ENCODE measurements at regions not wholly inside any gene's neighbourhood (a gene's known extent, or its start where the extent isn't known, plus 50 kb on each side); places are given as distances from the start of the nearest gene placed in this dataset.

DNA sequence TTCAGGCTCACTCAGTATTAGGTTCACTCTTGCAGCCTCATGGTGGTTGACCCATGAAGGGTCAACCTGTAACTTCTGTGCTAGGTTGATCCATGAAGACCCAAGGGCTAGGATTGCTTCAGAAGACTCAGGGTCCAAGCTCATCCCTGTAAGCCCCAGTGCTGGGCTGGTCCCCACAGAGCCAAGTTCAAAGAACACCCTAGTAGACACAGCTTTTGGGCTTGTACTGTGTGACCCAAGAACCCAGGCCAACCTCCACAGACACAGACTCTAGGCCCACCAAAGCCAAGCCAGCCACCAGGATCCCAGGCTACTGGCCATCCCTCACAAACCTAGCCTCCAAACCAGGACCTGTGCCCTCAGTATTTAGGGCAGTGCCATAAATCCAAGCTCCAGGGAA, 1020.6 kb downstream of the SLC16A7 start:
- no peaks in the 10 kb centered on the region for H3K27me3 ChIP-seq
- H3K4me1 ChIP-seq (ENCODE audit: control insufficient read depth in 1 of 2, insufficient read depth in 1 of 2, low read depth in 1 of 2, low read length in 1 of 2) = no peaks in the 10 kb centered on the region
- H3K27ac ChIP-seq = no peak overlapping the region
- TF ChIP-seq, protein P1, sequence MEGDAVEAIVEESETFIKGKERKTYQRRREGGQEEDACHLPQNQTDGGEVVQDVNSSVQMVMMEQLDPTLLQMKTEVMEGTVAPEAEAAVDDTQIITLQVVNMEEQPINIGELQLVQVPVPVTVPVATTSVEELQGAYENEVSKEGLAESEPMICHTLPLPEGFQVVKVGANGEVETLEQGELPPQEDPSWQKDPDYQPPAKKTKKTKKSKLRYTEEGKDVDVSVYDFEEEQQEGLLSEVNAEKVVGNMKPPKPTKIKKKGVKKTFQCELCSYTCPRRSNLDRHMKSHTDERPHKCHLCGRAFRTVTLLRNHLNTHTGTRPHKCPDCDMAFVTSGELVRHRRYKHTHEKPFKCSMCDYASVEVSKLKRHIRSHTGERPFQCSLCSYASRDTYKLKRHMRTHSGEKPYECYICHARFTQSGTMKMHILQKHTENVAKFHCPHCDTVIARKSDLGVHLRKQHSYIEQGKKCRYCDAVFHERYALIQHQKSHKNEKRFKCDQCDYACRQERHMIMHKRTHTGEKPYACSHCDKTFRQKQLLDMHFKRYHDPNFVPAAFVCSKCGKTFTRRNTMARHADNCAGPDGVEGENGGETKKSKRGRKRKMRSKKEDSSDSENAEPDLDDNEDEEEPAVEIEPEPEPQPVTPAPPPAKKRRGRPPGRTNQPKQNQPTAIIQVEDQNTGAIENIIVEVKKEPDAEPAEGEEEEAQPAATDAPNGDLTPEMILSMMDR (IDR thresholded peaks at IDR 0.05) = no peak
- no peaks in the 10 kb centered on the region for H3K36me3 ChIP-seq
- H3K4me3 ChIP-seq (ENCODE audit: low read depth in 1 of 2, low read length in 1 of 2) = no peak overlapping the region
- H3K9me3 ChIP-seq = peaks cover 3% of the 10 kb centered on the region

DNA sequence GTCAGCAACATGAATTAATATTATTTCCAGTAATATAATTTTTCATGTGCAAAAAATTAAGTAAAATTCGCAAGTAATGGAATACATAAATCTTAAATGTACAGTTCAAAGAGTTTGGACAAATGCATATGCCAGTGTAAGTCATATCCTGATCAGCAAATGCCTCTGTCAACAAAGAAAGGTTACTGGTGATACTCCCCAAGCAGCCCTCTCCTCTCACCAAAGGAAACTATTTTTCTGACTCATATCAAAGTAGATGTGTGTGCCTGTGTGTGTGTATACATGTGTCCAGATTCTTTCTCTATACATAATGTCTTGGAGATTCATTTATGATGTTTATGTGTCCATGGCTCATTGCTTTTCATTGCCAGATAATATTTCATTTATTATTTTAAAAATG, 1035.0 kb downstream of the SLC16A7 start:
- TF ChIP-seq, protein P1 (IDR thresholded peaks at IDR 0.05) = no peak
- no peak overlapping the region for H3K4me3 ChIP-seq (ENCODE audit: low read depth in 1 of 2, low read length in 1 of 2)
- no peaks in the 10 kb centered on the region for H3K27me3 ChIP-seq
- H3K4me1 ChIP-seq (ENCODE audit: control insufficient read depth in 1 of 2, insufficient read depth in 1 of 2, low read depth in 1 of 2, low read length in 1 of 2) = no peaks in the 10 kb centered on the region
- H3K27ac ChIP-seq = no peak overlapping the region
- H3K9me3 ChIP-seq = no peaks in the 10 kb centered on the region
- no peaks in the 10 kb centered on the region for H3K36me3 ChIP-seq

DNA sequence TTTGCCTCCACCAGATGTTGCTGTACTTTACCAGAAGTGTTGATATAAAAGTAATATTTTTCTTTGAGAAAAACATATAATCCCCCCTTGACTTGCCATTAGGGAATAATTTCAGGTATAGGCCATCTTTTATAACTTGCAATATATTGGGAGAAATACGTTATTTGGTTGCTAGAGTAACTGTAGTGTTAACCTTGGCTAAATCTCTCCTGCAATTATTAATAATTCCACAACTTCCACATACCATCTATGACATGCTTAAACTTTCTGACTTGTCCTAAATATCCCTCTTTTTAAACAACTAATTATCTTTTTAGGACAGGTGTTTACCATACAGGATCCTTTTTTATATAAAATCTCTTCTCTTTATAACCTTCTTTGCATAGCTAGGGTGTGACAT, 1048.2 kb downstream of the SLC16A7 start:
- H3K36me3 ChIP-seq = no peaks in the 10 kb centered on the region
- no peaks in the 10 kb centered on the region for H3K27me3 ChIP-seq
- TF ChIP-seq, protein P1 (IDR thresholded peaks at IDR 0.05) = no peak
- H3K4me1 ChIP-seq (ENCODE audit: control insufficient read depth in 1 of 2, insufficient read depth in 1 of 2, low read depth in 1 of 2, low read length in 1 of 2) = no peaks in the 10 kb centered on the region
- no peak overlapping the region for H3K4me3 ChIP-seq (ENCODE audit: low read depth in 1 of 2, low read length in 1 of 2)
- no peak overlapping the region for H3K27ac ChIP-seq
- no peaks in the 10 kb centered on the region for H3K9me3 ChIP-seq

DNA sequence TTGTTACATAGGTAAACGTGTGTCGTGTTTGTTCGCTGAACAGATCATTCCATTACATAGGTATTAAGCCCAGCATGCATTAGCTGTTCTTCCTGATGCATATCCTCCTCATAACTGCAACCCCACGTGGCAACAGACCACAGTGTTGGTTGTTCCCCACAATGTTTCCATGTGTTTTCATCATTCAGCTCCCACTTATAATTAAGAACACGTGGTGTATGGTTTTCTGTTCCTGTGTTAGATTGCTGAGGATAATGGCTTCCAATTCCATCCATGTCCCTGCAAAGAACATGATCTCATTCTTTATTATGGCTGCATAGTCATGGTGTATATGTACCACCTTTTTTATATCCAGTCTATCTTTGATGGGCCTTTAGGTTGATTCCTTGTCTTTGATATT, 1071.1 kb downstream of the SLC16A7 start:
- no peak overlapping the region for H3K4me3 ChIP-seq (ENCODE audit: low read depth in 1 of 2, low read length in 1 of 2)
- H3K4me1 ChIP-seq (ENCODE audit: control insufficient read depth in 1 of 2, insufficient read depth in 1 of 2, low read depth in 1 of 2, low read length in 1 of 2) = no peaks in the 10 kb centered on the region
- H3K27ac ChIP-seq = no peak overlapping the region
- no peaks in the 10 kb centered on the region for H3K27me3 ChIP-seq
- no peaks in the 10 kb centered on the region for H3K9me3 ChIP-seq
- H3K36me3 ChIP-seq = no peaks in the 10 kb centered on the region
- TF ChIP-seq, protein P1 (IDR thresholded peaks at IDR 0.05) = no peak

DNA sequence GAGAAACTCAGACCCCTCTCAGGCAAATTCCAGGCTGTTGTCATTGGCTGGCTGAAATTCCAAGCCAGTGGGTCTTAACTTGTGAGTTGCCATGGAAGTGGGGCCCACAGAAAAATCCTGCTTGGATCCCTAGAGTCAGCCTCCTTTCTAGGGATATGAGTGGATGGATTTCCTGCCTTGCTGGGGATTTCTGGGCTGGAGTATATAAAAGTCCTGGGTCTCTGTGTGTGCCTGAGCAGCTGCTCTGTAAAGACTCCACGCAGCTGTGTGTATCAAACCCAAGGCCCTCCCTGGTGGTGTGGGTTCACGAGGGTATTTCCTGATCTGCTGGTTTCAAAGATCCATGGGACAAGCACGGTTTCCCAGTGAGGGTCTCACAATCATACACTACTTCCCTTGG, 1077.1 kb downstream of the SLC16A7 start:
- H3K36me3 ChIP-seq = no peaks in the 10 kb centered on the region
- TF ChIP-seq, protein P1 (IDR thresholded peaks at IDR 0.05) = no peak
- no peaks in the 10 kb centered on the region for H3K27me3 ChIP-seq
- H3K27ac ChIP-seq = no peak overlapping the region
- no peaks in the 10 kb centered on the region for H3K9me3 ChIP-seq
- H3K4me3 ChIP-seq (ENCODE audit: low read depth in 1 of 2, low read length in 1 of 2) = no peak overlapping the region
- H3K4me1 ChIP-seq (ENCODE audit: control insufficient read depth in 1 of 2, insufficient read depth in 1 of 2, low read depth in 1 of 2, low read length in 1 of 2) = no peaks in the 10 kb centered on the region

All from neutrophil (primary cell).